Cardiac muscle cell (in vitro differentiated cells and primary cell): ENCODE measurements at regions not wholly inside any gene's neighbourhood (a gene's known extent, or its start where the extent isn't known, plus 50 kb on each side); places are given as distances from the start of the nearest gene placed in this dataset.

ENCODE experiments used
- DNase-seq, 2 donors: peaks; one replicate each; pipeline versions ENCODE4 v3.0.0 to v3.0.0-alpha.2; 2010 to 2017; ENCODE audit warnings: low read depth in 1 of 2, low spot score in 1 of 2
- H3K27ac ChIP-seq: fragments of 200-600 bp; sonication (generic); 2 replicates; pipeline ENCODE4 v1.5.1; 2016
- H3K27me3 ChIP-seq: fragments of 200-600 bp; sonication (generic); 2 replicates; pipeline ENCODE4 v1.6.0; 2016; ENCODE audit warnings: control low read depth
- H3K36me3 ChIP-seq: fragments of 200-600 bp; sonication (generic); 2 replicates; pipeline ENCODE4 v1.5.1; 2016; ENCODE audit warnings: control low read depth
- H3K4me1 ChIP-seq: fragments of 200-600 bp; sonication (generic); 2 replicates; pipeline ENCODE4 v1.8.1; 2017; ENCODE audit warnings: low read depth, mild to moderate bottlenecking, mixed run types
- H3K4me3 ChIP-seq: fragments of 200-600 bp; sonication (generic); 2 replicates; pipeline ENCODE4 v1.5.1; 2016; ENCODE audit warnings: mild to moderate bottlenecking
- H3K9me3 ChIP-seq: fragments of 200-600 bp; sonication (generic); 2 replicates; pipeline ENCODE4 v1.5.1; 2017; ENCODE audit warnings: low read depth, mild to moderate bottlenecking, control low read depth
- CTCF ChIP-seq: IDR thresholded peaks from 2 replicates; pipeline ENCODE4 v1.5.1; 2012; ENCODE audit warnings: low read depth, mild to moderate bottlenecking, low read length

GRCh38 chr14:85418721-85419120 lies 111.2 kb upstream of the FLRT2 start:
- H3K36me3 ChIP-seq: no peaks in the 10 kb centered on the region
- H3K9me3 ChIP-seq: no peaks in the 10 kb centered on the region
- H3K4me1 ChIP-seq: no peaks in the 10 kb centered on the region
- H3K27ac ChIP-seq: no peak overlapping the region
- H3K4me3 ChIP-seq: no peak overlapping the region
- DNase-seq: peak in 1 of 2 donors; percentile 45
- H3K27me3 ChIP-seq: no peaks in the 10 kb centered on the region
- no peak for TF ChIP-seq CTCF

- Histone ChIP-seq H3K4me3 (no peak overlapping the region), H3K27me3 (no peaks in the 10 kb centered on the region)
Observed at GRCh38 chr14:85420278-85420677, 109.7 kb upstream of the FLRT2 start.

GRCh38 chr14:85420707-85421106 lies 109.2 kb upstream of the FLRT2 start:
- no peak overlapping the region for H3K27ac ChIP-seq
- H3K4me3 ChIP-seq: no peak overlapping the region
- H3K36me3 ChIP-seq: no peaks in the 10 kb centered on the region
- no peaks in the 10 kb centered on the region for H3K9me3 ChIP-seq
- no peak for TF ChIP-seq CTCF
- H3K4me1 ChIP-seq: no peaks in the 10 kb centered on the region
- H3K27me3 ChIP-seq: no peaks in the 10 kb centered on the region
- no peak for DNase-seq

More at GRCh38 chr14:85420278-85420677, 109.7 kb upstream of the FLRT2 start:
- no peak for TF ChIP-seq CTCF
- Histone ChIP-seq H3K9me3 (no peaks in the 10 kb centered on the region), H3K36me3 (no peaks in the 10 kb centered on the region), H3K27ac (no peak overlapping the region), H3K4me1 (no peaks in the 10 kb centered on the region)
- DNase-seq: no peak

GRCh38 chr14:85421186-85421877 lies 108.6 kb upstream of the FLRT2 start:
- Histone ChIP-seq H3K9me3 (no peaks in the 10 kb centered on the region), H3K27ac (no peak overlapping the region), H3K27me3 (no peaks in the 10 kb centered on the region), H3K4me3 (no peak overlapping the region), H3K4me1 (no peaks in the 10 kb centered on the region), H3K36me3 (no peaks in the 10 kb centered on the region)
- TF ChIP-seq CTCF: no peak
- DNase-seq: peak in 1 of 2 donors; percentile 56

- no peak for DNase-seq
- Histone ChIP-seq H3K27me3 (no peaks in the 10 kb centered on the region), H3K4me1 (no peaks in the 10 kb centered on the region), H3K36me3 (no peaks in the 10 kb centered on the region), H3K27ac (no peak overlapping the region), H3K9me3 (no peaks in the 10 kb centered on the region), H3K4me3 (no peak overlapping the region)
- TF ChIP-seq CTCF: no peak
Observed at GRCh38 chr14:85423889-85424288, 106.1 kb upstream of the FLRT2 start.

- no peak overlapping the region for H3K27ac ChIP-seq
- no peaks in the 10 kb centered on the region for H3K36me3 ChIP-seq
- H3K27me3 ChIP-seq: no peaks in the 10 kb centered on the region
- no peak overlapping the region for H3K4me3 ChIP-seq
- H3K4me1 ChIP-seq: no peaks in the 10 kb centered on the region
- TF ChIP-seq CTCF: no peak
- no peaks in the 10 kb centered on the region for H3K9me3 ChIP-seq
- no peak for DNase-seq
Observed at GRCh38 chr14:85425507-85425906, 104.4 kb upstream of the FLRT2 start.
